ENCODE measurements at regions not wholly inside any gene's neighbourhood (a gene's known extent, or its start where the extent isn't known, plus 50 kb on each side); places are given as distances from the start of the nearest gene placed in this dataset.

GRCh38 chr11:80024119-80024518 is 583.3 kb upstream of the TENM4 start:
- TF ChIP-seq FOSL1 (IDR thresholded peaks at IDR 0.05; ENCODE audit: insufficient read depth, low read depth, low read length) (no peak), TAF1 (IDR thresholded peaks at IDR 0.05; ENCODE audit: low read depth, low read length) (no peak), YY1 (IDR thresholded peaks at IDR 0.05; ENCODE audit: low read depth, low read length) (no peak), RAD21 (IDR thresholded peaks at IDR 0.05 in 1 of 2, conservative IDR thresholded peaks at IDR 0.05 in 1 of 2; ENCODE audit: low read depth in 2 of 2, low read length in 2 of 2) (no peak)

All from H1 (cell line).